IMR-90 (cell line): ENCODE measurements at regions not wholly inside any gene's neighbourhood (a gene's known extent, or its start where the extent isn't known, plus 50 kb on each side); places are given as distances from the start of the nearest gene placed in this dataset.
A peak's percentile ranks its signal among the peaks of the same experiment; 100 is the strongest.

ENCODE experiments used
- ATAC-seq: fragments of 200-7000 bp; cut with Tn5 transposase; 2 replicates; pipeline ENCODE4 v1.9.1; 2020; ENCODE audit warnings: low read depth, mild to moderate bottlenecking, moderate library complexity
- BruUV-seq: library from RNA; stranded (reverse); fragments of 400-500 nt; replicated peaks from 2 replicates; lab custom pipeline; 2021; lab: Mats Ljungman, UMichigan
- CTCF ChIA-PET: fragments of 300-600 bp; formaldehyde crosslinking; extraction: SDS; loops from one replicate; lab custom pipeline; 2021; ENCODE audit warnings: antibody characterized with exemption; lab: Yijun Ruan, JAX
- POLR2A ChIA-PET: fragments of 300-600 bp; sonication (Branson Sonifier 250); formaldehyde crosslinking; loops from one replicate; lab custom pipeline; 2022; ENCODE audit warnings: antibody characterized with exemption; ENCODE audit not compliant: unreplicated experiment; lab: Charles Lee
- DNase-seq: peaks from one replicate; pipeline ENCODE4 v3.0.0; 2013
- H2AFZ ChIP-seq: replicated peaks from 2 replicates; pipeline ENCODE3; 2013; ENCODE audit warnings: low read length, mild to moderate bottlenecking; ENCODE audit not compliant: poor library complexity
- H2AK5ac ChIP-seq: 2 replicates; pipeline ENCODE4 v1.6.1; 2013; ENCODE audit warnings: low read depth, low read length, inconsistent platforms
- H2AK9ac ChIP-seq: replicated peaks from 2 replicates; pipeline ENCODE3; 2013; ENCODE audit warnings: mild to moderate bottlenecking, low read depth, low read length, moderate library complexity; ENCODE audit not compliant: poor library complexity
- H2BK120ac ChIP-seq: 2 replicates; pipeline ENCODE4 v1.6.1; 2013; ENCODE audit warnings: low read depth, low read length, inconsistent platforms
- H2BK15ac ChIP-seq: 3 replicates; pipeline ENCODE4 v1.6.1; 2013; ENCODE audit warnings: low read depth, low read length, inconsistent platforms
- H2BK20ac ChIP-seq: 2 replicates; pipeline ENCODE4 v1.6.1; 2013; ENCODE audit warnings: low read depth, mild to moderate bottlenecking, inconsistent platforms, low read length, moderate library complexity
- H2BK5ac ChIP-seq: 2 replicates; pipeline ENCODE4 v1.6.1; 2013; ENCODE audit warnings: mild to moderate bottlenecking, low read depth, low read length, inconsistent platforms; ENCODE audit not compliant: poor library complexity, severe bottlenecking
- H3K14ac ChIP-seq: replicated peaks from 2 replicates; pipeline ENCODE4 v1.6.1; 2013; ENCODE audit warnings: low read depth, low read length, inconsistent platforms
- H3K18ac ChIP-seq: 2 replicates; pipeline ENCODE4 v1.6.1; 2013; ENCODE audit warnings: low read depth, low read length, control low read depth
- H3K23ac ChIP-seq: 2 replicates; pipeline ENCODE4 v1.6.1; 2013; ENCODE audit warnings: low read depth, low read length, inconsistent platforms
- H3K27ac ChIP-seq: 2 replicates; pipeline ENCODE4 v1.5.1; 2013; ENCODE audit warnings: mild to moderate bottlenecking, control low read depth, low read length; ENCODE audit not compliant: insufficient read depth
- H3K27me3 ChIP-seq: 2 replicates; pipeline ENCODE4 v1.6.1; 2013; ENCODE audit warnings: low read length; ENCODE audit not compliant: control insufficient read depth, insufficient read depth
- H3K36me3 ChIP-seq: 2 replicates; pipeline ENCODE4 v1.6.1; 2013; ENCODE audit warnings: low read length, mixed read lengths; ENCODE audit not compliant: control insufficient read depth, insufficient read depth
- H3K4ac ChIP-seq: 2 replicates; pipeline ENCODE4 v1.6.1; 2013; ENCODE audit warnings: low read depth, low read length, inconsistent platforms
- H3K4me1 ChIP-seq: 2 replicates; pipeline ENCODE4 v1.6.1; 2013; ENCODE audit warnings: low read length, mixed read lengths; ENCODE audit not compliant: control insufficient read depth, insufficient read depth
- H3K4me2 ChIP-seq: 2 replicates; pipeline ENCODE4 v1.6.1; 2013; ENCODE audit warnings: low read depth, mild to moderate bottlenecking, control low read depth, low read length, moderate library complexity
- H3K4me3 ChIP-seq: 2 replicates; pipeline ENCODE4 v1.5.1; 2013; ENCODE audit warnings: low read depth, mild to moderate bottlenecking, control low read depth, low read length, moderate library complexity; ENCODE audit not compliant: insufficient read depth
- H3K56ac ChIP-seq: 2 replicates; pipeline ENCODE4 v1.6.1; 2013; ENCODE audit warnings: low read length, inconsistent platforms; ENCODE audit not compliant: insufficient read depth; ENCODE audit errors: extremely low read depth
- H3K79me1 ChIP-seq, 2 experiments: 2 replicates each; pipeline ENCODE4 v1.6.1; 2013; ENCODE audit warnings: low read length in 2 of 2, inconsistent platforms in 1 of 2, low read depth in 1 of 2
- H3K9ac ChIP-seq: 2 replicates; pipeline ENCODE4 v1.6.1; 2013; ENCODE audit warnings: low read depth, low read length, control low read depth
- H3K9me1 ChIP-seq: 2 replicates; pipeline ENCODE4 v1.6.1; 2013; ENCODE audit warnings: low read length, inconsistent platforms; ENCODE audit not compliant: insufficient read depth
- H3K9me3 ChIP-seq: 2 replicates; pipeline ENCODE4 v1.6.1; 2013; ENCODE audit warnings: low read length; ENCODE audit not compliant: control insufficient read depth, insufficient read depth
- H4K20me1 ChIP-seq: 2 replicates; pipeline ENCODE4 v1.6.1; 2013; ENCODE audit warnings: low read length, inconsistent platforms; ENCODE audit not compliant: insufficient read depth
- H4K5ac ChIP-seq: 2 replicates; pipeline ENCODE4 v1.6.1; 2013; ENCODE audit warnings: mild to moderate bottlenecking, low read depth, low read length, control low read depth
- H4K8ac ChIP-seq, 2 experiments: 2 replicates each; pipeline ENCODE4 v1.6.1; 2013; ENCODE audit warnings: low read depth in 2 of 2, low read length in 2 of 2, control low read depth in 1 of 2, inconsistent platforms in 1 of 2
- H4K91ac ChIP-seq: 2 replicates; pipeline ENCODE4 v1.6.1; 2013; ENCODE audit warnings: low read depth, low read length, inconsistent platforms; ENCODE audit not compliant: insufficient read depth
- CEBPB ChIP-seq: IDR thresholded peaks from 2 replicates; pipeline ENCODE4 v1.6.1; 2012; ENCODE audit warnings: low read depth, low read length, improper control_type of control experiment
- FOS ChIP-seq: fragments of 150-350 bp; IDR thresholded peaks from 2 replicates; pipeline ENCODE4 v1.6.1; 2016; ENCODE audit warnings: low read depth, low read length
- MAFK ChIP-seq: IDR thresholded peaks from 2 replicates; pipeline ENCODE4 v1.6.1; 2012; ENCODE audit warnings: low read depth, low read length, improper control_type of control experiment
- MAZ ChIP-seq: IDR thresholded peaks from 2 replicates; pipeline ENCODE4 v1.6.1; 2012; ENCODE audit warnings: low read depth, mild to moderate bottlenecking, low read length, improper control_type of control experiment, moderate library complexity, borderline replicate concordance
- MXI1 ChIP-seq: IDR thresholded peaks from 2 replicates; pipeline ENCODE4 v1.6.1; 2012; ENCODE audit warnings: low read depth, mild to moderate bottlenecking, low read length, moderate library complexity, borderline replicate concordance
- RCOR1 ChIP-seq: IDR thresholded peaks from 2 replicates; pipeline ENCODE4 v1.6.1; 2012; ENCODE audit warnings: mild to moderate bottlenecking, low read length, improper control_type of control experiment; ENCODE audit not compliant: insufficient replicate concordance
- WGBS, 2 experiments: methylation state at CpG; one replicate each; pipeline versions ENCODE4 v1.1.5 to v1.1.7; 2013; ENCODE audit warnings: missing lambda C conversion rate in 2 of 2; ENCODE audit not compliant: insufficient read length in 1 of 2; ENCODE audit errors: extremely low coverage in 2 of 2; 5-methylcytosine and 5-hydroxymethylcytosine counted together
- dilution Hi-C: fragments of 300-500 bp; cut with HindIII; formaldehyde crosslinking; loops from one replicate; pipeline ENCODE4 v1.14.3; 2018; ENCODE audit warnings: low sequenced_read_pairs; ENCODE audit not compliant: unreplicated experiment
- in situ Hi-C: fragments of 300-500 bp; cut with MboI; formaldehyde crosslinking; loops from 3 replicates; pipeline ENCODE4 v1.14.3; 2019; ENCODE audit warnings: low sequenced_read_pairs, inconsistent platforms, mixed read lengths
- intact Hi-C: fragments of 100-400 bp; cut with micrococcal nuclease; formaldehyde crosslinking; loops from 2 replicates; pipeline ENCODE4 v1.10.0; 2022

GRCh38 chr2:11907190-11907589, 160.8 kb downstream of the LPIN1 start:
- peaks cover 4% of the 10 kb centered on the region for H3K27me3 ChIP-seq
- no CpG with 5 or more reads among the region's 6 CpGs for WGBS, 2 experiments

More at GRCh38 chr2:11907190-11907589, 160.8 kb downstream of the LPIN1 start:
- no peak overlapping the region for H2AK5ac ChIP-seq
- no peak overlapping the region for H4K5ac ChIP-seq
- H2BK20ac ChIP-seq, result no peak overlapping the region
- no peak overlapping the region for H3K23ac ChIP-seq
- ATAC-seq (no peak), DNase-seq (no peak)
- TF ChIP-seq RCOR1, result no peak
- TF ChIP-seq CEBPB, result no peak
- no peak for TF ChIP-seq MAZ
- TF ChIP-seq FOS, result no peak
- no peak for TF ChIP-seq MXI1
- no peak for TF ChIP-seq MAFK
- no peaks in the 10 kb centered on the region for H3K79me1 ChIP-seq
- no peaks in the 10 kb centered on the region for H4K20me1 ChIP-seq
- intact Hi-C loops, result no loop called here
- dilution Hi-C loops, result no loop called here
- H3K27ac ChIP-seq, result no peak overlapping the region
- H3K9ac ChIP-seq, result no peak overlapping the region
- H3K4ac ChIP-seq, result no peak overlapping the region
- ChIA-PET CTCF (no interaction called here), POLR2A (no interaction called here)
- no peak overlapping the region for H3K4me3 ChIP-seq
- H4K91ac ChIP-seq, result no peak overlapping the region
- H3K4me1 ChIP-seq, result no peaks in the 10 kb centered on the region
- in situ Hi-C loops, result no loop called here
- peak overlapping the region; percentile 81 for H2AK9ac ChIP-seq
- H2BK5ac ChIP-seq, result no peak overlapping the region
- H2BK15ac ChIP-seq, result no peak overlapping the region
- H3K36me3 ChIP-seq, result no peaks in the 10 kb centered on the region
- H3K56ac ChIP-seq, result no peak overlapping the region
- H3K9me3 ChIP-seq, result peaks cover 5% of the 10 kb centered on the region; the same call in 1 of the 2 replicates
- H2AFZ ChIP-seq, result no peak overlapping the region
- H3K14ac ChIP-seq, result no peak overlapping the region
- H4K8ac ChIP-seq, result no peak overlapping the region
- no peak overlapping the region for H3K18ac ChIP-seq
- no peak overlapping the region for H3K4me2 ChIP-seq
- no peaks in the 10 kb centered on the region for H3K9me1 ChIP-seq
- no TSS peak for BruUV-seq
- no peak overlapping the region for H2BK120ac ChIP-seq
